ENCODE measurements at regions not wholly inside any gene's neighbourhood (a gene's known extent, or its start where the extent isn't known, plus 50 kb on each side); places are given as distances from the start of the nearest gene placed in this dataset.

DNA sequence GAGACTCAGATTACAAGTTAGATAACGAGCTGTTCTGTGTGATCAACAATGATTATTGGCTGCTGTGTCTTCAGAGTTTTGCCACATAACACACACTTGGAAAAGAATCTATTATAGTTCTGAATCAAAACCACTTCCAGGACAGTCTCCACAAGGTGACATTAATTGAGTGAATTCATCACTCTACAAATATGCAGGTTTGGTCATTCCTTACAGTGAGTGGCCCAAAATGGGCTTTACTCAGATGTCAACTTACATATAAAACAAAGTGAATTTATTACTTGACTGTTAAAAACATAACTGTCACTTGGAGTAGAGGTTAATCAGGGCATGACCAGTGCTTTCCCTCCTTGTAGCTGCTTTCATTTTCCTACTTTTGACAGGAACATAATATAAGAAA is 984.3 kb downstream of the REEP3 start:
- no peak for DNase-seq (ENCODE audit: low spot score)

GRCh38 chr10:64506963-64507362 is 985.8 kb downstream of the REEP3 start:
- no peak for DNase-seq (ENCODE audit: low spot score)

DNA sequence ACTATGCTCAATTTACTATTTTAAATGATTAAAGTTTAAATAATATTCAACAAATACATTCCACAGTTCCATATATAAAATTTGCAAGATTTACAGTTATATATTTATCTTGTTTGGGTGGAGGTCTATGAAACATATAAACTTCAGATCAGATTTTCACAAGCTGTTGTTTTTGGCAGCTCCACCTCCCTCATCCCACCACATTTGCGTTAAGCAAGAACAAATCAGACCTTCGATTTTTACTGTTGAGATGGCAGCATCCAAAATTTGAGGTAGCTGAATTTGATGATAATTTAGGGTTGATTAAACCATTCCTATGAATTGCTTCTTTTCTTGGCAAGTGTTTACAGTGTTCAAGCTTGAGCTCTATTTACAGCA is 986.4 kb downstream of the REEP3 start:
- DNase-seq (ENCODE audit: low spot score): no peak

GRCh38 chr10:64508029-64508661 is 986.9 kb downstream of the REEP3 start:
- DNase-seq (ENCODE audit: low spot score): no peak

DNA sequence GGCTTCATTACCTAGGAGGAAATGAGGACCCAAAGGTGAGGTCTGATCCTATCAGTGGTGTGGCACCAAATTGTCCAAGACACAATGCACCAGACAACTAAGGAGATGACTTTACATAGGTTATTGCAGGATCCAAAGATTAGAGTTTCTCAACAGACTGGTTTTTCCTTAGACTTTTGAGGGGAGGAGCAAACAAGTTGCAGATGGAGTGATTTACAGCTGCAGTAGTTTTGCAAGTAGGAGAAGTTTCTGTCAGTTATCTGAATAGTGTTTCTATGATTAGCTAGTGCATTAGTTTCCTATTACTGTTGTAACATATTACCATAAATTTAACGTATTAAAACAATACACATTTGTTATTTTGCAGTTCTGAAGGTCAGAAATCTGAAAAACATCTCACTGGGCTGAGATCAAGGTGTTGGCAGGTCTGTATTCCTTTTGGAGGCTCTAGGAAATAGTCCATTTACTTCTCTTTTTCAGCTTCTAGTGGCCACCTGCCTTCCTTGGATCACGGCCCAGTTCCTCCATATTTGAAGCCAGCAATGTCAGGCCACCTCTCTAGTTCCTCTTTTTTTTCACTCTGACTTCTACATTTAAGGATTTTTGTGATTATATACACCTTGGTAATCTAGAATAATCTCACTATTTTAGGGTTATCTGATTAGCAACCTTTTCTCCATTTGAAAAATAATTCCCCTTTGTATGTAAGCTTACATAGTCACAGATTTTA is 994.9 kb downstream of the REEP3 start:
- DNase-seq (ENCODE audit: low spot score): no peak

GRCh38 chr10:64518456-64518855 is 997.3 kb downstream of the REEP3 start:
- DNase-seq (ENCODE audit: low spot score): no peak

DNA sequence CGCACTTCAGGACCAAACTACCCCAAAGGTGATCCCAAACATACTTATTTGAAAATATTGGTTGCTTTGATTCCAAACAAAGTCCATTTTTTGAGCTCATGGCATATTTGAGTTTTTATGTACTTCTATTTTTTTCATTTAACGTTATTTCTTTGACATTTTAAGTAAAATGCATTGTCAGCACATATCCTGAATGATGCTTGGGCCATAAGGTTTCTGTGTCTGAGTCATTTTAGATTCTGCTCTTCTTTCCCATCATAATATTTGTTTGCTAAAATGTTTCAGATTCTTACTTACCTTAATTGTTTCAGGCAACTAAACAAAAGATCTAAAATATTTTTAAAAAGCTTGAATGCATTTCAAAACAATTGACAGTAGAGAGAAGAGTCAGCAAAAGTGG is 998.2 kb downstream of the REEP3 start:
- no peak for DNase-seq (ENCODE audit: low spot score)

DNA sequence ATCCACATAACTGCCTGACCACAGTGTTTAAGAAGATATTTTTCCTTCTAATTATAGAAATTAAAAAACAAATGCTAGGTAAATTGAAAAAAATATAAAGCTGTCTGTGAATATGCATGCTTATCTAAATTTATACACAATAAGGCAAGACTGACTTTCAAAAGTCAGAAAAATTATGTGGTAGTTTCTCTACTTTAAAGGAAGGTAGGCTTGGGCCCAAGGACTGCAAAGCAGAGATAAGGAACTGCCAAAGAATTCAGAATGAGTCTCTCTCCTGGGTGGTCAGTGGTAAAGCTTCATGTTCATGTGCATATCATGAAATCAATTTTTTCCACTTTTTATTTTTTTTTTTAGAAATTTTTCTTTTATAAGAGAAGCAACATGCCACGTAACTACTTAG is 998.6 kb downstream of the REEP3 start:
- DNase-seq (ENCODE audit: low spot score): no peak

GRCh38 chr10:64523065-64523759 is 1002.0 kb downstream of the REEP3 start:
- DNase-seq (ENCODE audit: low spot score): no peak

DNA sequence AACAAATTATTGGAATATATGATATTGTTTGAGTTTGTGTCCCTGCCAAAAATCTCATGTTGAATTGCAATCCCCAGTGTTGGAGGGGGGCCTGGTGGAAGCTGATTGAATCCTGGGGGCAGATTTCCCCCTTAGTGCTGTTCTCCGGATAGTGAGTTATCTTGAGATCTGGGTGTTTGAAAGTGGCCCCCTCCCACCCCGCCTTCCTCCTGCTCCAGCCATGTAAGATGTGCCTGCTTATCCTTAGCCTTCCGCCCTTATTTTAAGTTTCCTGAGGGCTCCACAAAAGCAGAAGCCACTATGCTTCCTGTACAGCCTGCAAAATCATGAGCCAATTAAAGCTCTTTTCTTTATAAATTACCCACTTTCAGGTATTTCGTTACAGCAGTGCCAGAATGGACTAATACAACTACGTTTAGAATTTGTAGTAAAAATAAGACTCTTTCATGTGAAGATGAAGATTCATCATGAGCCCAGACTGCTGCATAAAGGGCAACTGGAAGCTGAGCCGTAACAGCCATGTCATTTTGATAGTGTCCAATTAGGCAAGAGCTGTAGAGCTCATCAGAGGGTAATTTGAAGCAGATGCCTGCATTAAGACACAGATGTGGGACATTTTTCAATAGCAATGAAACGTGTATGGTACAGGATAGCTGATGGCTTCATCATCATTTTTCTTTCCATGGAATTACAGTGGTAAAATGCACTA is 1007.2 kb downstream of the REEP3 start:
- DNase-seq (ENCODE audit: low spot score): no peak

GRCh38 chr10:64529003-64529350 is 1007.8 kb downstream of the REEP3 start:
- DNase-seq (ENCODE audit: low spot score): no peak

DNA sequence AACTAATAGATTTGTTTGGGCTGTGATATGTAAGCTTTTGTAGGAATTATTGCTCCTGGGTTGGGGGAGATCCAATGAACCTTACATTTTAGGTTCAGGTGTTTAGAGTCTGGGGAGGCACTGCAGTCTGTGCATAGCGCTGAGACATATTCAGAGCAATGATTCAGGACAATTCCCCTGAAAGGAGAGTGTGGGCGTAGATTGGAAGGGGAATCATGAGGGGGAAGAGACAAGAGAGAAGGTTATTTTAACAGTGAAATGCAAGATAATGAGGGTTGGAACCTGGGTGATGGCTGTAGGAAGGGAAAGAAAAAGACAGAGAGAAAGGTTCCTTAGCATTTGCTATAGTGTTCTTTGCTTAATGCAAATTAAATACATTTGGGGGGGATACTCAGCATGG is 1013.4 kb downstream of the REEP3 start:
- DNase-seq (ENCODE audit: low spot score): no peak

- DNase-seq (ENCODE audit: low spot score): peak; percentile 30
Observed at GRCh38 chr10:64535131-64535867, 1014.1 kb downstream of the REEP3 start.

GRCh38 chr10:64537112-64537511 is 1015.9 kb downstream of the REEP3 start:
- DNase-seq (ENCODE audit: low spot score): no peak

- DNase-seq (ENCODE audit: low spot score): peak; percentile 79
Observed at GRCh38 chr10:64537928-64538327, 1016.7 kb downstream of the REEP3 start.

- no peak for DNase-seq (ENCODE audit: low spot score)
Observed at GRCh38 chr10:64546073-64546472, 1024.9 kb downstream of the REEP3 start.

DNA sequence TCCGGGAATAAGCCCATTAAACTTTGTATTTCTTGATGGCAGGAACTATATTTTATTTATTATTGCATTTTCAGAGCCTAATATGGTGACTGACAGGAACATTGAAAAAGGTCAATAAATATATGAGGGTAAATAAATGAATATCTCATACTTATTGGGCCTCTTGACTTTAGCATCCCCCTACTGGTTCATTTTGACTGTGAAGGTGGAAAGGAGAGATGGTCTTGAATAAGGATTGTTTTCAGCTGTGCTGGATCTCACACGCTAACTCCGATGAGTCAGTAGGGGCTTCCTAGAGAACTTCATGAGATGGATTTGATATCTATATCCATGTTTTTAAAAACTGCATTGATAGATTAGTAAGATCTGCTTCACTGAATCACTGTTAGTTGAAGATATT is 1026.0 kb downstream of the REEP3 start:
- no peak for DNase-seq (ENCODE audit: low spot score)

DNA sequence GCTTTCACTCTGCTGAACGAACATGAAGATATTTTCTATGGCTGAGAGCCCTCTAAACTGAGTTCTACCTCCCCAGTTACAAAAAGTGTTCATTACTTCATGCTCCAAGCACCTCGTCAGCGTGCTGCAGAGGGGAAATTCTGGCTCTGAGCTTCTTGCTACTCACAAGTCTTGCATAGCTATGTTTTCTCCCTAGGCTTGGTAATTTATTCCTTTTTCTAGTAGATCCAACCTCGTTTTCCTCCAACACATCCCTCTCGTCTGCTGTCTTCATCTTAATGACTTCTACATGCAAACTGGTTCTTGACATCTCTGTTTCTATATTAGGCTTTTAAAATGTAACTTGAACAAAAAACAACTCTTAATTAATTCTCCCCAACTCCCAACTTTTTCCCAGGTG is 1034.5 kb downstream of the REEP3 start:
- no peak for DNase-seq (ENCODE audit: low spot score)

DNA sequence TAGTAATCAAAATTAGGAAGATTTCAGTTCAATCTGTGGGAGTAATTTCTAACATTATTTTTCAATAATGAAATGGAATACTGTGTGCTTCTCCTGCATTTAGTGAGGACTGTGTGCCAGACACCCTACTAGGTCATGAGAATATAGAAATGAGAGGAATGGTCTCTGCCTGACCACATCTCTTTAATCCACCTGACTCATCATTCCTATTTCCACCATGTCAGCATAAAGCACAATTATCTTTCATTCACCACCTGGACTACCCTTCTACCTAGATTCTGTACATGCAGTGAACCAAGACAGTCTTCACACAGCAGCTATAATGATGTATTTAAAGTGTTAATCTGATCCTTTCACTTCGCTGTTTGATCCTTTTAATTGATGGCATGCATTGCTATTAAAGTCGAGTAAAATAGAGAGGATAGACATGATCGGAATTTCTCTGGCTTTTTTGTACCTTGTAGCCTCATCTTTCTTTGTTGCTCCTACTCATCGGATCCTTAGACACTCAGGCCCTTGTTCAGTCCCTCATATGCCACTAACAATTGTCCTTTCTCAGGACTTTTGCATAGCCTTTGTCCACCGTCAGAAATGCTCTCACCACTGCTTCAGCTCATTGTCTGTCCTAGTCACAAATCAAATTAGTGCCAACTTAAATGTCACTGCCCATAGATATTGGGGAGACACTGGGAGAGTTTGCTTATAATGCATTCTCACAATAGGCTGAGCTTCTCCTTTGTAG is 1037.1 kb downstream of the REEP3 start:
- DNase-seq (ENCODE audit: low spot score): peak; percentile 86

DNA sequence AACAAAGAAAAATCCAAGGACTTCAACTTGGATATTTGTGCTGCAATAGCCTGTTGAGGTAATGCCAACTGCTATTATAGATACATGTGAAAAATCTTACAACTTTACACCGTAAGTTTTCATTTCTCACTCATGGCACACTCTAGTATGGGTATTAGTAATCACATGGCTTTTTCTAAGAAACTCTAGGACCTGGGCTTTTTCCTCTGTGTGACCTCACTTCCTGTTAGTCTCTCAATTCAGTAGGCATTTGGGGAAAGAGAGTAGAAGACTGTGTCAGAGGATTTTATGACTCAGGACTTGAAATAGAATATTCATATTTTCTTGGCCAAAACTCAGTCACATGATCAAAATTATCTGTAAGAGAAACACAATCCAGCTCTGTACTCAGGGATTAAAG is 1049.9 kb downstream of the REEP3 start:
- DNase-seq (ENCODE audit: low spot score): no peak

DNA sequence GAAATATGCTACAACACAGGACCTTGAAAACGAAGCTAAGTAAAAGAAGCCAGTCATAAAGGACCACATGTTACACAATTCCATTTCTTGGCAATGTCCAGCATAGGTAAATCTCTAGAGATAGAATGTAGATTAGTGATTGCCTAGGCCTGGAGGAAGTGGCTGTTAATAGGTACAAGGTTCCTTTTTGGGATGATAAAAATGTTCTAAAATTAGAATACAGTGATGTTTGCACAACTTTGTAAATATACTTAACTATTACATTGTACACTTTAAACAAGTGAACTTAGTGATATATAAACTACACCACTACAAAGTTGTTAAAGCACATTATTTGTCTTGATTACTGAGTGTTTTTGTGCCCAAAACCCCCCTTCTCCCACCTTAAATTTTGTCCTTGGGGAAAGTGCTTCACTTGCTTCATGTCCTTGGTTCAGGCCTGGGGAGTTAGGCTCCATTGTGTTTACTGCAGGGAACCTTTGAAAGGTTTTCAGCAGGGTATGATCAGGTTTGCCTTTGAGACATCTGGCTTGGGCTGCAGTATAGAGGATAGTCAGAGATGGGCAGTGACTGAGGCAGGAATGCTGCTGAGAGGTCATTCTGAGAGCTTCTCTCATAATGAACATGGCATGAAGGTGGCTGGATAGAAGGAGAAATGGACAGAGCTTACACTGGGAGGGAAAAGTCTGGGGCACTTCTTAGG is 1052.6 kb downstream of the REEP3 start:
- DNase-seq (ENCODE audit: low spot score): no peak

Measured in Ammon's horn (tissue), 1 donor.